Transverse colon (tissue), 4 donors: ENCODE measurements at regions not wholly inside any gene's neighbourhood (a gene's known extent, or its start where the extent isn't known, plus 50 kb on each side); places are given as distances from the start of the nearest gene placed in this dataset.

Experiments used
- DNase-seq: peaks from one replicate; pipeline ENCODE4 v3.0.0-alpha.2; 2019
- H3K27ac ChIP-seq, 4 donors: fragments of 200-600 bp; sonication (generic); 2 replicates each; pipeline ENCODE4 v1.5.1; 2016 to 2018; ENCODE audit warnings: inconsistent platforms in 4 of 4
- H3K27me3 ChIP-seq: fragments of 200-600 bp; sonication (generic); 2 replicates; pipeline ENCODE4 v1.5.1; 2017; ENCODE audit warnings: inconsistent platforms
- H3K36me3 ChIP-seq, 4 donors: fragments of 200-600 bp; sonication (generic); 2 replicates each; pipeline ENCODE4 v1.5.1; 2017 to 2019; ENCODE audit warnings: inconsistent platforms in 4 of 4
- H3K4me1 ChIP-seq, 4 donors: fragments of 200-600 bp; sonication (generic); 2 replicates each; pipeline ENCODE4 v1.5.1; 2017 to 2020; ENCODE audit warnings: inconsistent platforms in 4 of 4
- H3K4me3 ChIP-seq, 4 donors: fragments of 200-600 bp; sonication (generic); 1 replicate in 1 of 4; 2 replicates in 3 of 4; pipeline versions ENCODE4 v1.5.1 to v1.6.1; 2017 to 2019; ENCODE audit warnings: inconsistent platforms in 4 of 4
- H3K9me3 ChIP-seq, 2 donors: fragments of 200-600 bp; sonication (generic); 2 replicates each; pipeline ENCODE4 v1.5.1; 2017 to 2019; ENCODE audit warnings: inconsistent platforms in 2 of 2
- CTCF ChIP-seq, 5 experiments: fragments of 200-600 bp in 3 of 5; fragments of 450-650 bp in 2 of 5; sonication (generic) in 3 of 5; IDR thresholded peaks; 1 replicate in 2 of 5; 2 replicates in 3 of 5; pipeline ENCODE4 v1.5.1; 2016 to 2017; ENCODE audit warnings: antibody characterized with exemption in 5 of 5, inconsistent platforms in 3 of 5, mild to moderate bottlenecking in 2 of 5, moderate library complexity in 1 of 5
- EP300 ChIP-seq: sonication (generic); formaldehyde crosslinking; IDR thresholded peaks from one replicate; pipeline ENCODE4 v1.6.1; 2017; ENCODE audit warnings: antibody characterized with exemption, low read depth
- POLR2A ChIP-seq: fragments of 450-650 bp; IDR thresholded peaks from one replicate; pipeline ENCODE4 v1.6.1; 2016; ENCODE audit warnings: antibody characterized with exemption, mild to moderate bottlenecking, moderate library complexity
- POLR2AphosphoS5 ChIP-seq, 3 donors: sonication (generic); formaldehyde crosslinking; IDR thresholded peaks; one replicate each; pipeline ENCODE4 v1.6.1; 2016; ENCODE audit warnings: antibody characterized with exemption in 3 of 3
- WGBS, 2 donors: methylation state at CpG; one replicate each; pipeline ENCODE4 v1.1.5; 2018; ENCODE audit warnings: low coverage in 1 of 2; 5-methylcytosine and 5-hydroxymethylcytosine counted together
- in situ Hi-C, 4 donors: fragments of 200-750 bp; cut with MboI; loops; one replicate each; pipeline versions ENCODE4 v1.15.0 to v1.15.1; 2017; ENCODE audit warnings: low sequenced_read_pairs in 3 of 4, low pct_ligation_motif_present in 1 of 4, low pct_unique_long_range_greater_than_20kb in 1 of 4
- intact Hi-C: fragments of 100-400 bp; cut with DNase I; formaldehyde crosslinking; loops from one replicate; pipeline ENCODE4 v1.15.1; 2023; ENCODE audit warnings: low total_unique reads

GRCh38 chr2:150554046-150554445, 66.6 kb upstream of the RND3 start:
- H3K27ac ChIP-seq = no peak overlapping the region
- no peak for DNase-seq
- H3K36me3 ChIP-seq = no peaks in the 10 kb centered on the region
- H3K4me1 ChIP-seq = no peaks in the 10 kb centered on the region
- H3K4me3 ChIP-seq = no peak overlapping the region
- TF ChIP-seq CTCF (IDR thresholded peaks at IDR 0.05) = no peak
- TF ChIP-seq POLR2AphosphoS5 (IDR thresholded peaks at IDR 0.05) = no peak
- H3K9me3 ChIP-seq = no peaks in the 10 kb centered on the region
- WGBS, 2 donors = 57 to 70% methylated on average over 1 of the region's 1 CpG
- in situ Hi-C loops (no loop called here), intact Hi-C loops (no loop called here)
- H3K27me3 ChIP-seq = no peaks in the 10 kb centered on the region

GRCh38 chr2:150552041-150552820, 64.8 kb upstream of the RND3 start:
- H3K4me1 ChIP-seq = no peaks in the 10 kb centered on the region
- WGBS, 2 donors = 82 to 85% methylated on average over 3 to 5 of the region's 5 CpGs
- TF ChIP-seq EP300 (no peak), POLR2A (no peak), CTCF (IDR thresholded peaks at IDR 0.05) (no peak), POLR2AphosphoS5 (IDR thresholded peaks at IDR 0.05) (no peak)

GRCh38 chr2:150549381-150549780, 61.9 kb upstream of the RND3 start:
- Histone ChIP-seq H3K4me1 (no peaks in the 10 kb centered on the region), H3K27ac (no peak overlapping the region), H3K9me3 (no peaks in the 10 kb centered on the region), H3K27me3 (no peaks in the 10 kb centered on the region), H3K36me3 (no peaks in the 10 kb centered on the region), H3K4me3 (no peak overlapping the region)
- intact Hi-C loops (no loop called here), in situ Hi-C loops (no loop called here)
- DNase-seq = no peak
- no peak for TF ChIP-seq EP300
- TF ChIP-seq POLR2A = no peak
- no peak for TF ChIP-seq POLR2AphosphoS5 (IDR thresholded peaks at IDR 0.05)
- no peak for TF ChIP-seq CTCF (IDR thresholded peaks at IDR 0.05)
- 44 to 63% methylated on average over 2 of the region's 2 CpGs for WGBS, 2 donors

More at GRCh38 chr2:150552041-150552820, 64.8 kb upstream of the RND3 start:
- no peak for DNase-seq
- Histone ChIP-seq H3K36me3 (no peaks in the 10 kb centered on the region), H3K4me3 (no peak overlapping the region), H3K27ac (no peak overlapping the region), H3K27me3 (no peaks in the 10 kb centered on the region), H3K9me3 (no peaks in the 10 kb centered on the region)
- in situ Hi-C loops = no loop called here
- intact Hi-C loops = no loop called here

GRCh38 chr2:150548527-150548926, 61.1 kb upstream of the RND3 start:
- 79 to 83% methylated on average over 1 to 2 of the region's 2 CpGs for WGBS, 2 donors
- H3K27me3 ChIP-seq = no peaks in the 10 kb centered on the region
- DNase-seq = no peak
- no peak overlapping the region for H3K27ac ChIP-seq
- no peaks in the 10 kb centered on the region for H3K4me1 ChIP-seq
- intact Hi-C loops (no loop called here), in situ Hi-C loops (no loop called here)
- H3K9me3 ChIP-seq = no peaks in the 10 kb centered on the region
- no peak overlapping the region for H3K4me3 ChIP-seq
- no peaks in the 10 kb centered on the region for H3K36me3 ChIP-seq
- no peak for TF ChIP-seq POLR2A
- TF ChIP-seq CTCF (IDR thresholded peaks at IDR 0.05) = peak in 1 of 5 experiments; percentile 13
